CD14-positive monocyte (primary cell): ENCODE measurements at regions not wholly inside any gene's neighbourhood (a gene's known extent, or its start where the extent isn't known, plus 50 kb on each side); places are given as distances from the start of the nearest gene placed in this dataset.

Source experiments
- DNase-seq, 3 donors: peaks; one replicate each; pipeline ENCODE4 v3.0.0-alpha.2; 2011 to 2022
- H2AFZ ChIP-seq: 2 replicates; pipeline ENCODE4 v1.6.0; 2012; ENCODE audit warnings: mild to moderate bottlenecking, low read depth, low read length, inconsistent platforms; ENCODE audit not compliant: insufficient read depth, poor library complexity, severe bottlenecking
- H3K27ac ChIP-seq, 2 donors: 1 replicate in 1 of 2; 2 replicates in 1 of 2; pipeline ENCODE4 v1.5.1; 2012 to 2013; ENCODE audit warnings: low read length in 2 of 2, control low read depth in 1 of 2, inconsistent platforms in 1 of 2, low read depth in 1 of 2, mild to moderate bottlenecking in 1 of 2
- H3K27me3 ChIP-seq, 2 donors: one replicate each; pipeline versions ENCODE4 v1.6.0 to v1.6.1; 2011 to 2013; ENCODE audit warnings: low read length in 2 of 2; ENCODE audit not compliant: control insufficient read depth in 2 of 2, insufficient read depth in 2 of 2
- H3K36me3 ChIP-seq, 2 donors: replicated peaks in 1 of 2; 1 replicate in 1 of 2; 2 replicates in 1 of 2; pipeline versions ENCODE4 v1.5.1 to v1.6.1; 2012 to 2013; ENCODE audit warnings: low read length in 2 of 2, control low read depth in 1 of 2, inconsistent platforms in 1 of 2, mild to moderate bottlenecking in 1 of 2; ENCODE audit not compliant: insufficient read depth in 2 of 2, control insufficient read depth in 1 of 2
- H3K4me1 ChIP-seq, 2 donors: 1 replicate in 1 of 2; 2 replicates in 1 of 2; pipeline versions ENCODE4 v1.5.1 to v1.6.1; 2012 to 2013; ENCODE audit warnings: low read length in 2 of 2, control low read depth in 1 of 2, inconsistent platforms in 1 of 2, mild to moderate bottlenecking in 1 of 2, moderate library complexity in 1 of 2; ENCODE audit not compliant: insufficient read depth in 2 of 2, control insufficient read depth in 1 of 2
- H3K4me2 ChIP-seq: replicated peaks from 2 replicates; pipeline ENCODE3; 2012; ENCODE audit warnings: low read length, moderate library complexity, mild to moderate bottlenecking; ENCODE audit not compliant: poor library complexity, severe bottlenecking; ENCODE audit errors: extremely low read depth
- H3K4me3 ChIP-seq, 3 experiments: fragments of 200-600 bp in 1 of 3; sonication (generic) in 1 of 3; replicated peaks in 1 of 3; 1 replicate in 2 of 3; 2 replicates in 1 of 3; pipeline ENCODE4 v1.5.1; 2011 to 2013; ENCODE audit warnings: low read length in 3 of 3, mild to moderate bottlenecking in 3 of 3, control low read depth in 2 of 3, low read depth in 2 of 3, inconsistent platforms in 1 of 3, moderate library complexity in 1 of 3
- H3K79me2 ChIP-seq: 2 replicates; pipeline ENCODE4 v1.6.0; 2012; ENCODE audit warnings: mild to moderate bottlenecking, control low read depth, inconsistent platforms, low read length, moderate library complexity; ENCODE audit not compliant: insufficient read depth
- H3K9ac ChIP-seq: 2 replicates; pipeline ENCODE4 v1.6.0; 2017; ENCODE audit warnings: low read length, mild to moderate bottlenecking; ENCODE audit not compliant: insufficient read depth, poor library complexity, severe bottlenecking
- H3K9me3 ChIP-seq, 2 donors: replicated peaks in 1 of 2; 1 replicate in 1 of 2; 2 replicates in 1 of 2; pipeline versions ENCODE4 v1.5.1 to v1.6.1; 2012 to 2013; ENCODE audit warnings: low read length in 2 of 2, control low read depth in 1 of 2; ENCODE audit not compliant: control insufficient read depth in 1 of 2, insufficient read depth in 1 of 2
- H4K20me1 ChIP-seq: 2 replicates; pipeline ENCODE4 v1.6.0; 2012; ENCODE audit warnings: mild to moderate bottlenecking, low read length, control low read depth, moderate library complexity; ENCODE audit not compliant: insufficient read depth
- H3K27ac Mint-ChIP-seq, 7 donors: one replicate each; pipeline ENCODE4 v1.8.0; 2020; ENCODE audit warnings: mild to moderate bottlenecking in 7 of 7, mixed read lengths in 7 of 7, moderate library complexity in 6 of 7, inconsistent platforms in 2 of 7
- H3K27me3 Mint-ChIP-seq, 3 donors: one replicate each; pipeline ENCODE4 v1.8.0; 2021 to 2022; ENCODE audit warnings: low read depth in 3 of 3, mild to moderate bottlenecking in 3 of 3, mixed read lengths in 3 of 3, moderate library complexity in 3 of 3, inconsistent platforms in 1 of 3
- H3K36me3 Mint-ChIP-seq, 2 donors: one replicate each; pipeline ENCODE4 v1.8.0; 2020; ENCODE audit warnings: mixed read lengths in 2 of 2, inconsistent platforms in 1 of 2, mild to moderate bottlenecking in 1 of 2
- H3K4me1 Mint-ChIP-seq: one replicate; pipeline ENCODE4 v1.8.0; 2020; ENCODE audit warnings: mild to moderate bottlenecking, mixed read lengths
- H3K4me3 Mint-ChIP-seq, 2 donors: one replicate each; pipeline ENCODE4 v1.8.0; 2020; ENCODE audit warnings: mild to moderate bottlenecking in 2 of 2, mixed read lengths in 2 of 2, moderate library complexity in 1 of 2
- H3K9me3 Mint-ChIP-seq, 7 donors: one replicate each; pipeline ENCODE4 v1.8.0; 2020 to 2022; ENCODE audit warnings: mixed read lengths in 7 of 7, mild to moderate bottlenecking in 6 of 7, moderate library complexity in 6 of 7, inconsistent platforms in 2 of 7
- WGBS: methylation state at CpG from one replicate; pipeline ENCODE4 v1.1.5; 2013; ENCODE audit warnings: missing lambda C conversion rate; ENCODE audit not compliant: insufficient coverage; 5-methylcytosine and 5-hydroxymethylcytosine counted together
- intact Hi-C, 2 donors: fragments of 100-400 bp; cut with micrococcal nuclease; formaldehyde crosslinking; loops; one replicate each; pipeline versions ENCODE4 v1.15.0 to v1.15.1; 2023
- TF ChIP-seq, protein P1 (sequence below): fragments of 200-600 bp; IDR thresholded peaks from one replicate; pipeline ENCODE4 v1.8.0; 2022; ENCODE audit warnings: antibody characterized with exemption, mild to moderate bottlenecking

DNA sequence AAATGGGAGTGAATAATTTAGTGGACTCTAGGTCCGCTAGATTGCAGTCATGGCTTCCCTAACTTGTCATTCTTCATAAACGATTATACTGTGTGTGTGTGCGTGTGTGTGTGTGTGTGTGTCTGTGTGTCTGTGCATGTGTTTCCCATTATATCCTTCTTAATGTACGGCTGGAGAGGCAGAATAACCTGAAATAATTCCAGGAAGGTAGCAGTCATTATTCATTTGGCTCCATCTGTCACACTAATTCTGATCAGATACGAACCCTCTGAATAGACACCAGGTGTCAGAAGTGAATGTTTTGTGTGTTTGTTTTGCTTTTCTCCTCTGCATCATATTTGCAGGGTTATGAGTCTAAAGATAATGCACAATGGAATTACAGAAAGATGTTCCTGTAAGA is 372.9 kb downstream of the DOK5 start:
- Histone ChIP-seq H3K79me2 (no peaks in the 10 kb centered on the region), H3K27ac (no peak overlapping the region), H2AFZ (no peak overlapping the region), H4K20me1 (no peaks in the 10 kb centered on the region), H3K4me2 (no peak overlapping the region), H3K4me1 (no peaks in the 10 kb centered on the region), H3K4me3 (no peak overlapping the region), H3K27me3 (no peaks in the 10 kb centered on the region), H3K36me3 (no peaks in the 10 kb centered on the region), H3K9ac (no peak overlapping the region), H3K9me3 (no peaks in the 10 kb centered on the region)
- intact Hi-C loops = no loop called here
- TF ChIP-seq, protein P1, sequence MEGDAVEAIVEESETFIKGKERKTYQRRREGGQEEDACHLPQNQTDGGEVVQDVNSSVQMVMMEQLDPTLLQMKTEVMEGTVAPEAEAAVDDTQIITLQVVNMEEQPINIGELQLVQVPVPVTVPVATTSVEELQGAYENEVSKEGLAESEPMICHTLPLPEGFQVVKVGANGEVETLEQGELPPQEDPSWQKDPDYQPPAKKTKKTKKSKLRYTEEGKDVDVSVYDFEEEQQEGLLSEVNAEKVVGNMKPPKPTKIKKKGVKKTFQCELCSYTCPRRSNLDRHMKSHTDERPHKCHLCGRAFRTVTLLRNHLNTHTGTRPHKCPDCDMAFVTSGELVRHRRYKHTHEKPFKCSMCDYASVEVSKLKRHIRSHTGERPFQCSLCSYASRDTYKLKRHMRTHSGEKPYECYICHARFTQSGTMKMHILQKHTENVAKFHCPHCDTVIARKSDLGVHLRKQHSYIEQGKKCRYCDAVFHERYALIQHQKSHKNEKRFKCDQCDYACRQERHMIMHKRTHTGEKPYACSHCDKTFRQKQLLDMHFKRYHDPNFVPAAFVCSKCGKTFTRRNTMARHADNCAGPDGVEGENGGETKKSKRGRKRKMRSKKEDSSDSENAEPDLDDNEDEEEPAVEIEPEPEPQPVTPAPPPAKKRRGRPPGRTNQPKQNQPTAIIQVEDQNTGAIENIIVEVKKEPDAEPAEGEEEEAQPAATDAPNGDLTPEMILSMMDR = no peak
- peaks cover 0 to 4% (median 2%) of the 10 kb centered on the region in 7 donors for H3K9me3 Mint-ChIP-seq
- no peak overlapping the region for H3K4me3 Mint-ChIP-seq
- no CpG with 5 or more reads among the region's 5 CpGs for WGBS
- no peaks in the 10 kb centered on the region for H3K36me3 Mint-ChIP-seq
- H3K4me1 Mint-ChIP-seq = no peaks in the 10 kb centered on the region
- no peak for DNase-seq
- no peaks in the 10 kb centered on the region for H3K27me3 Mint-ChIP-seq
- H3K27ac Mint-ChIP-seq = no peak overlapping the region

DNA sequence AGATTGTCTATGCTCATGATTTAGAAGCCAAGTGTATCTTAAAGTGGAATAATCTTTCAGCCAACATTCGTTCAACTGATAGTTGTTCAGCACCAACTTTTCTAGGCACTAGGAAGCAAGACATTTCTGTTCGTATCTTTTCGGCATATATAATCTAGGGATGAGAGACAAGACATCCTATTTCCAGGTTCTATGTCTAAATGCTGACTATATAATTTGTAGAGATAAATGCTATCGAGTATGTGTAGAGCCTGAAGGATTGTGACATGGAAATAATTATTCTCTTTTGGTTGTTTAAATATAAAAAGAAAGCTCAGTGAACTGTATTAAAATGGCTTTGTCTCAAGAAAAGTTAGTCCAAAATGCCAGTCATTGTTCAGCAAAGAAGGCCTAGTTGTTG is 371.6 kb downstream of the DOK5 start:
- Histone ChIP-seq H2AFZ (no peak overlapping the region), H3K27ac (no peak overlapping the region), H3K4me3 (no peak overlapping the region), H3K27me3 (no peaks in the 10 kb centered on the region), H3K9ac (no peak overlapping the region), H3K4me2 (no peak overlapping the region), H3K36me3 (no peaks in the 10 kb centered on the region), H4K20me1 (no peaks in the 10 kb centered on the region), H3K79me2 (no peaks in the 10 kb centered on the region), H3K4me1 (no peaks in the 10 kb centered on the region), H3K9me3 (no peaks in the 10 kb centered on the region)
- Mint-ChIP-seq H3K4me1 (no peaks in the 10 kb centered on the region), H3K36me3 (no peaks in the 10 kb centered on the region), H3K9me3 (peaks cover 0 to 4% (median 2%) of the 10 kb centered on the region in 7 donors), H3K27me3 (peaks cover 0 to 1% (median 0%) of the 10 kb centered on the region in 3 donors), H3K4me3 (no peak overlapping the region), H3K27ac (no peak overlapping the region)
- 80% methylated on average over 1 of the region's 4 CpGs for WGBS
- TF ChIP-seq, protein P1 = no peak
- intact Hi-C loops = no loop called here
- no peak for DNase-seq
